Osteoblast (primary cell): ENCODE measurements at regions not wholly inside any gene's neighbourhood (a gene's known extent, or its start where the extent isn't known, plus 50 kb on each side); places are given as distances from the start of the nearest gene placed in this dataset.
A peak's percentile ranks its signal among the peaks of the same experiment; 100 is the strongest.

Experiments used
- DNase-seq: peaks from one replicate; pipeline ENCODE4 v3.0.0; 2011; ENCODE audit warnings: low spot score, mixed read lengths; ENCODE audit not compliant: insufficient read length; ENCODE audit errors: missing footprints
- H2AFZ ChIP-seq: 2 replicates; pipeline ENCODE4 v1.6.0; 2011; ENCODE audit warnings: mild to moderate bottlenecking, low read length
- H3K27ac ChIP-seq: 2 replicates; pipeline ENCODE4 v1.5.1; 2011; ENCODE audit warnings: mild to moderate bottlenecking, low read depth, low read length, moderate library complexity
- H3K27me3 ChIP-seq: 2 replicates; pipeline ENCODE4 v1.6.0; 2012; ENCODE audit warnings: mild to moderate bottlenecking, control low read depth, inconsistent platforms, low read length, moderate library complexity; ENCODE audit not compliant: insufficient read depth
- H3K36me3 ChIP-seq: 2 replicates; pipeline ENCODE4 v1.5.1; 2011; ENCODE audit warnings: mild to moderate bottlenecking, low read length, control low read depth, moderate library complexity; ENCODE audit not compliant: insufficient read depth
- H3K4me1 ChIP-seq: 2 replicates; pipeline ENCODE4 v1.5.1; 2011; ENCODE audit warnings: mild to moderate bottlenecking, low read length, control low read depth, moderate library complexity; ENCODE audit not compliant: insufficient read depth
- H3K4me2 ChIP-seq: 2 replicates; pipeline ENCODE4 v1.6.0; 2011; ENCODE audit warnings: mild to moderate bottlenecking, low read length; ENCODE audit not compliant: insufficient read depth
- H3K4me3 ChIP-seq: fragments of 200-600 bp; sonication (generic); 3 replicates; pipeline ENCODE4 v1.5.1; 2012; ENCODE audit warnings: mild to moderate bottlenecking, low read length, inconsistent platforms; ENCODE audit not compliant: insufficient read depth
- H3K79me2 ChIP-seq: 2 replicates; pipeline ENCODE4 v1.6.0; 2012; ENCODE audit warnings: mild to moderate bottlenecking, low read length, control low read depth, inconsistent platforms; ENCODE audit not compliant: insufficient read depth
- H3K9me3 ChIP-seq: 2 replicates; pipeline ENCODE4 v1.5.1; 2011; ENCODE audit warnings: low read depth, low read length, control low read depth
- H4K20me1 ChIP-seq: 2 replicates; pipeline ENCODE4 v1.6.0; 2012; ENCODE audit warnings: mild to moderate bottlenecking, low read length, control low read depth; ENCODE audit not compliant: insufficient read depth
- CTCF ChIP-seq: IDR thresholded peaks from 2 replicates; pipeline ENCODE4 v1.5.1; 2011; ENCODE audit warnings: mild to moderate bottlenecking, low read depth, low read length, moderate library complexity; ENCODE audit errors: extremely low read depth

GRCh38 chr2:45275806-45276205, 266.6 kb upstream of the SIX2 start:
- H3K4me3 ChIP-seq = no peak overlapping the region
- H3K27ac ChIP-seq = peak overlapping the region; percentile 47
- H3K4me2 ChIP-seq = no peak overlapping the region

GRCh38 chr2:45275242-45275805, 266.1 kb upstream of the SIX2 start:
- DNase-seq = peak; percentile 75
- no peak overlapping the region for H3K4me2 ChIP-seq
- no peak for TF ChIP-seq CTCF
- peaks cover 22% of the 10 kb centered on the region for H3K4me1 ChIP-seq
- H3K4me3 ChIP-seq = no peak overlapping the region
- H3K27me3 ChIP-seq = no peaks in the 10 kb centered on the region
- no peaks in the 10 kb centered on the region for H3K79me2 ChIP-seq
- H3K9me3 ChIP-seq = no peaks in the 10 kb centered on the region
- no peak overlapping the region for H2AFZ ChIP-seq
- H4K20me1 ChIP-seq = no peaks in the 10 kb centered on the region
- H3K27ac ChIP-seq = peak overlapping the region; percentile 47
- no peaks in the 10 kb centered on the region for H3K36me3 ChIP-seq

More at GRCh38 chr2:45275806-45276205, 266.6 kb upstream of the SIX2 start:
- H2AFZ ChIP-seq = no peak overlapping the region
- DNase-seq = no peak
- TF ChIP-seq CTCF = no peak
- H3K27me3 ChIP-seq = no peaks in the 10 kb centered on the region
- peaks cover 22% of the 10 kb centered on the region for H3K4me1 ChIP-seq
- H4K20me1 ChIP-seq = no peaks in the 10 kb centered on the region
- no peaks in the 10 kb centered on the region for H3K79me2 ChIP-seq
- no peaks in the 10 kb centered on the region for H3K9me3 ChIP-seq
- H3K36me3 ChIP-seq = no peaks in the 10 kb centered on the region

GRCh38 chr2:45274250-45274926, 265.1 kb upstream of the SIX2 start:
- DNase-seq = no peak
- H4K20me1 ChIP-seq = no peaks in the 10 kb centered on the region
- no peak overlapping the region for H3K4me3 ChIP-seq
- H3K27ac ChIP-seq = no peak overlapping the region
- H3K4me1 ChIP-seq = peaks cover 22% of the 10 kb centered on the region
- no peaks in the 10 kb centered on the region for H3K36me3 ChIP-seq
- no peak overlapping the region for H2AFZ ChIP-seq
- no peaks in the 10 kb centered on the region for H3K27me3 ChIP-seq
- no peak overlapping the region for H3K4me2 ChIP-seq
- no peak for TF ChIP-seq CTCF
- no peaks in the 10 kb centered on the region for H3K79me2 ChIP-seq
- no peaks in the 10 kb centered on the region for H3K9me3 ChIP-seq

GRCh38 chr2:45273412-45274249, 264.4 kb upstream of the SIX2 start:
- DNase-seq = no peak
- H3K4me3 ChIP-seq = no peak overlapping the region
- H3K4me2 ChIP-seq = no peak overlapping the region
- peaks cover 18% of the 10 kb centered on the region for H3K4me1 ChIP-seq
- no peaks in the 10 kb centered on the region for H3K79me2 ChIP-seq
- no peak overlapping the region for H3K27ac ChIP-seq
- no peak overlapping the region for H2AFZ ChIP-seq
- no peaks in the 10 kb centered on the region for H3K27me3 ChIP-seq
- no peaks in the 10 kb centered on the region for H3K9me3 ChIP-seq
- no peaks in the 10 kb centered on the region for H4K20me1 ChIP-seq
- no peak for TF ChIP-seq CTCF
- H3K36me3 ChIP-seq = no peaks in the 10 kb centered on the region
